GM12878 (cell line): ENCODE measurements at regions not wholly inside any gene's neighbourhood (a gene's known extent, or its start where the extent isn't known, plus 50 kb on each side); places are given as distances from the start of the nearest gene placed in this dataset.

Experiments used
- ATAC-seq: fragments of 200-7000 bp; cut with Tn5 transposase; 3 replicates; pipeline ENCODE4 v1.9.1; 2020; ENCODE audit warnings: mild to moderate bottlenecking, moderate library complexity
- BruUV-seq: library from RNA; stranded (reverse); fragments of 400-500 nt; replicated peaks from 2 replicates; lab custom pipeline; 2021; lab: Mats Ljungman, UMichigan
- CTCF ChIA-PET: fragments of 300-600 bp; sonication (Branson Sonifier 250); formaldehyde crosslinking; extraction: SDS; loops from one replicate; lab custom pipeline; 2021; ENCODE audit warnings: inconsistent platforms; lab: Yijun Ruan, JAX
- POLR2A ChIA-PET: fragments of 350-600 bp; formaldehyde crosslinking; extraction: SDS; loops from one replicate; lab custom pipeline; 2021; ENCODE audit warnings: inconsistent platforms; lab: Charles Lee
- RAD21 ChIA-PET: fragments of 300-600 bp; sonication (Branson Sonifier 250); formaldehyde crosslinking; loops from one replicate; lab custom pipeline; 2023; ENCODE audit warnings: antibody characterized with exemption; ENCODE audit not compliant: unreplicated experiment; lab: Charles Lee
- SMC1A ChIA-PET: fragments of 300-600 bp; sonication (Branson Sonifier 250); formaldehyde crosslinking; loops from one replicate; lab custom pipeline; 2023; ENCODE audit not compliant: unreplicated experiment, uncharacterized antibody; lab: Charles Lee
- DNase-seq: peaks from one replicate; pipeline ENCODE4 v3.0.0-alpha.2; 2011; ENCODE audit warnings: low read depth, low spot score
- FAIRE-seq: peaks from 3 replicates; lab custom pipeline; 2011; peaks lifted over from hg19 to GRCh38; lab: Jason Lieb, UNC
- H2AFZ ChIP-seq: 2 replicates; pipeline ENCODE4 v1.6.0; 2011; ENCODE audit warnings: low read depth, low read length, control low read depth; ENCODE audit not compliant: control insufficient read depth
- H3K27ac ChIP-seq: 2 replicates; pipeline ENCODE4 v1.5.1; 2011; ENCODE audit warnings: control low read depth; ENCODE audit not compliant: control insufficient read depth, insufficient read depth
- H3K27me3 ChIP-seq, 2 experiments: replicated peaks in 1 of 2; 2 replicates each; pipeline versions ENCODE4 v1.6.0 to v1.6.1; 2011; ENCODE audit warnings: low read length in 1 of 2; ENCODE audit not compliant: control insufficient read depth in 2 of 2, insufficient read depth in 2 of 2
- H3K36me3 ChIP-seq, 2 experiments: 2 replicates each; pipeline ENCODE4 v1.5.1; 2011; ENCODE audit warnings: low read length in 1 of 2; ENCODE audit not compliant: control insufficient read depth in 2 of 2, insufficient read depth in 2 of 2
- H3K4me1 ChIP-seq: 2 replicates; pipeline ENCODE4 v1.6.1; 2011; ENCODE audit warnings: mild to moderate bottlenecking, low read length, moderate library complexity, mixed read lengths; ENCODE audit not compliant: control insufficient read depth, insufficient read depth
- H3K4me2 ChIP-seq: 2 replicates; pipeline ENCODE4 v1.6.0; 2011; ENCODE audit warnings: control low read depth; ENCODE audit not compliant: control insufficient read depth, insufficient read depth
- H3K4me3 ChIP-seq: fragments of 200-600 bp; sonication (generic); 2 replicates; pipeline ENCODE4 v1.5.1; 2016
- H3K79me2 ChIP-seq: 2 replicates; pipeline ENCODE4 v1.6.0; 2011; ENCODE audit warnings: low read length; ENCODE audit not compliant: control insufficient read depth, insufficient read depth
- H3K9ac ChIP-seq: 2 replicates; pipeline ENCODE4 v1.8.0; 2011; ENCODE audit warnings: low read length, control low read depth, mixed read lengths; ENCODE audit not compliant: control insufficient read depth, insufficient read depth
- H3K9me3 ChIP-seq: replicated peaks from 3 replicates; pipeline ENCODE4 v1.5.1; 2011; ENCODE audit warnings: mild to moderate bottlenecking, low read length; ENCODE audit not compliant: control insufficient read depth, insufficient read depth
- H4K20me1 ChIP-seq: 2 replicates; pipeline ENCODE4 v1.6.0; 2011; ENCODE audit not compliant: control insufficient read depth, insufficient read depth
- ATF7 ChIP-seq: fragments of 450-650 bp; IDR thresholded peaks from 2 replicates; pipeline ENCODE4 v1.6.1; 2016; ENCODE audit warnings: low read depth, mild to moderate bottlenecking
- BACH1 ChIP-seq: fragments of 450-650 bp; IDR thresholded peaks from 2 replicates; pipeline ENCODE4 v1.6.1; 2017; ENCODE audit warnings: mild to moderate bottlenecking, borderline replicate concordance
- BHLHE40 ChIP-seq, 2 experiments: fragments of 450-650 bp in 1 of 2; IDR thresholded peaks; 2 replicates each; pipeline ENCODE4 v1.6.1; 2011 to 2017; ENCODE audit warnings: low read depth in 2 of 2, borderline replicate concordance in 1 of 2, improper control_type of control experiment in 1 of 2, low read length in 1 of 2, mild to moderate bottlenecking in 1 of 2
- BRCA1 ChIP-seq: IDR thresholded peaks from 2 replicates; pipeline ENCODE4 v1.6.1; 2011; ENCODE audit warnings: low read depth, low read length, improper control_type of control experiment
- CBX3 ChIP-seq: fragments of 200-600 bp; sonication (generic); IDR thresholded peaks from 2 replicates; pipeline ENCODE4 v1.6.1; 2016; ENCODE audit warnings: low read depth, borderline replicate concordance
- CHD2 ChIP-seq: IDR thresholded peaks from 2 replicates; pipeline ENCODE4 v1.6.1; 2011; ENCODE audit warnings: low read depth, low read length, improper control_type of control experiment, borderline replicate concordance
- CREM ChIP-seq: IDR thresholded peaks from 2 replicates; pipeline ENCODE4 v1.6.1; 2014; ENCODE audit warnings: antibody characterized with exemption, low read depth
- HDAC2 ChIP-seq: fragments of 200-600 bp; sonication (generic); IDR thresholded peaks from 2 replicates; pipeline ENCODE4 v1.6.1; 2017
- IRF4 ChIP-seq: IDR thresholded peaks from 2 replicates; pipeline ENCODE4 v1.6.1; 2011; ENCODE audit warnings: low read depth, low read length
- MEF2A ChIP-seq: IDR thresholded peaks from 2 replicates; pipeline ENCODE4 v1.6.1; 2011; ENCODE audit warnings: low read depth, mild to moderate bottlenecking, low read length, moderate library complexity; ENCODE audit not compliant: insufficient read depth
- POLR2AphosphoS5 ChIP-seq: IDR thresholded peaks from 2 replicates; pipeline ENCODE4 v1.6.1; 2011; ENCODE audit warnings: mild to moderate bottlenecking, low read length, inconsistent platforms
- RAD21 ChIP-seq: IDR thresholded peaks from 2 replicates; pipeline ENCODE4 v1.6.1; 2011; ENCODE audit warnings: mild to moderate bottlenecking, low read depth, low read length, moderate library complexity; ENCODE audit not compliant: insufficient read depth
- RB1 ChIP-seq: fragments of 450-650 bp; formaldehyde crosslinking; IDR thresholded peaks from 2 replicates; pipeline ENCODE4 v1.6.1; 2017; ENCODE audit warnings: mild to moderate bottlenecking, borderline replicate concordance
- SMAD1 ChIP-seq: fragments of 450-650 bp; IDR thresholded peaks from 2 replicates; pipeline ENCODE4 v1.6.1; 2018; ENCODE audit warnings: mild to moderate bottlenecking, low read depth; ENCODE audit not compliant: partially characterized antibody
- SREBF1 ChIP-seq: IDR thresholded peaks from 2 replicates; pipeline ENCODE4 v1.6.1; 2012; ENCODE audit warnings: mild to moderate bottlenecking, low read length
- TARDBP ChIP-seq: IDR thresholded peaks from 2 replicates; pipeline ENCODE4 v1.6.1; 2016; ENCODE audit warnings: borderline replicate concordance
- ZNF207 ChIP-seq: fragments of 450-650 bp; IDR thresholded peaks from 2 replicates; pipeline ENCODE4 v1.6.1; 2014; ENCODE audit warnings: antibody characterized with exemption, mild to moderate bottlenecking, borderline replicate concordance
- WGBS: methylation state at CpG from one replicate; pipeline ENCODE4 v1.1.6; 2016; ENCODE audit warnings: low lambda C conversion rate; ENCODE audit not compliant: insufficient replicate concordance, insufficient coverage; ENCODE audit errors: missing lambda C conversion rate; 5-methylcytosine and 5-hydroxymethylcytosine counted together
- in situ Hi-C: fragments of 300-500 bp; cut with MboI; formaldehyde crosslinking; loops from 9 replicates; pipeline ENCODE4 v1.14.3; 2018; ENCODE audit warnings: mixed read lengths
- intact Hi-C: fragments of 100-400 bp; cut with micrococcal nuclease; formaldehyde crosslinking; loops from one replicate; pipeline ENCODE4 v1.14.2; 2022; ENCODE audit not compliant: unreplicated experiment
- TF ChIP-seq, protein P1 (sequence below), 3 experiments: IDR thresholded peaks in 2 of 3; conservative IDR thresholded peaks in 1 of 3; 2 replicates each; pipeline ENCODE4 v1.5.1; 2011; ENCODE audit warnings: low read depth in 3 of 3, low read length in 3 of 3, mild to moderate bottlenecking in 3 of 3, control low read depth in 2 of 3, moderate library complexity in 2 of 3, inconsistent platforms in 1 of 3, mixed read lengths in 1 of 3; ENCODE audit not compliant: control insufficient read depth in 2 of 3, insufficient read depth in 1 of 3; ENCODE audit errors: extremely low read depth in 1 of 3

DNA sequence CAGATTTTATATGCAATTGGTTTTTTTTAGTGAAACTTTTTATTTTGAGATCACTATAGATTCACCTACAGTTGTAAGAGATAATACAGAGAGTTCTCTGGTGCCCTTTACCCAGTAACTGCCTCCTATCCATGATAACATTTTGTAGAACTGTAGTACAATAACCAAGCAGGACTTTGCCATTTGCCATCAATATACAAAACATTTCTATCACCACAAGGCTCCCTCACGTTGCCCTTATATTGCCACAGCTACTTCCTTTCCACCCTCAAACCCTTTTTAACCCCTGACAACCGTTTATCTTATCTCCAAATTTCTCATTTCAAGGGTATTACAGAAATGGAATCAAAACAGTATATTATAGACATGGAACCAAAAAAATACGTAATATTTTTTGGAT is 130.7 kb upstream of the GOLGA6L4 start:
- ChIA-PET SMC1A (no interaction called here), RAD21 (no interaction called here), CTCF (no interaction called here), POLR2A (no interaction called here)
- intact Hi-C loops (no loop called here), in situ Hi-C loops (loop anchor here (25.0 kb wide), 1 partner anchor 432 kb away; no protein-coding TSS in a partner anchor)
- H3K4me1 ChIP-seq = no peaks in the 10 kb centered on the region
- DNase-seq (no peak), ATAC-seq (no peak), FAIRE-seq (no peak)
- H3K9ac ChIP-seq = no peak overlapping the region
- H3K4me3 ChIP-seq = no peak overlapping the region
- no peaks in the 10 kb centered on the region for H3K36me3 ChIP-seq
- WGBS = 50% methylated on average over 3 of the region's 3 CpGs
- H3K27me3 ChIP-seq = no peaks in the 10 kb centered on the region
- no peaks in the 10 kb centered on the region for H3K79me2 ChIP-seq
- H3K4me2 ChIP-seq = no peak overlapping the region
- H2AFZ ChIP-seq = no peak overlapping the region
- H3K27ac ChIP-seq = no peak overlapping the region
- BruUV-seq = no TSS peak
- TF ChIP-seq, protein P1, sequence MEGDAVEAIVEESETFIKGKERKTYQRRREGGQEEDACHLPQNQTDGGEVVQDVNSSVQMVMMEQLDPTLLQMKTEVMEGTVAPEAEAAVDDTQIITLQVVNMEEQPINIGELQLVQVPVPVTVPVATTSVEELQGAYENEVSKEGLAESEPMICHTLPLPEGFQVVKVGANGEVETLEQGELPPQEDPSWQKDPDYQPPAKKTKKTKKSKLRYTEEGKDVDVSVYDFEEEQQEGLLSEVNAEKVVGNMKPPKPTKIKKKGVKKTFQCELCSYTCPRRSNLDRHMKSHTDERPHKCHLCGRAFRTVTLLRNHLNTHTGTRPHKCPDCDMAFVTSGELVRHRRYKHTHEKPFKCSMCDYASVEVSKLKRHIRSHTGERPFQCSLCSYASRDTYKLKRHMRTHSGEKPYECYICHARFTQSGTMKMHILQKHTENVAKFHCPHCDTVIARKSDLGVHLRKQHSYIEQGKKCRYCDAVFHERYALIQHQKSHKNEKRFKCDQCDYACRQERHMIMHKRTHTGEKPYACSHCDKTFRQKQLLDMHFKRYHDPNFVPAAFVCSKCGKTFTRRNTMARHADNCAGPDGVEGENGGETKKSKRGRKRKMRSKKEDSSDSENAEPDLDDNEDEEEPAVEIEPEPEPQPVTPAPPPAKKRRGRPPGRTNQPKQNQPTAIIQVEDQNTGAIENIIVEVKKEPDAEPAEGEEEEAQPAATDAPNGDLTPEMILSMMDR (IDR thresholded peaks at IDR 0.05 in 2 of 3, conservative IDR thresholded peaks at IDR 0.05 in 1 of 3; ENCODE audit: control insufficient read depth in 2 of 3, extremely low read depth in 1 of 3, insufficient read depth in 1 of 3, low read depth in 3 of 3, low read length in 3 of 3) = no peak
- no peak for TF ChIP-seq CREM
- no peak for TF ChIP-seq IRF4
- no peak for TF ChIP-seq BRCA1
- no peak for TF ChIP-seq ATF7
- TF ChIP-seq HDAC2 = no peak
- TF ChIP-seq CHD2 = no peak
- no peak for TF ChIP-seq BACH1
- no peak for TF ChIP-seq ZNF207
- TF ChIP-seq SMAD1 = no peak
- no peak for TF ChIP-seq BHLHE40 (IDR thresholded peaks at IDR 0.05; ENCODE audit: borderline replicate concordance in 1 of 2, low read depth in 2 of 2, low read length in 1 of 2)
- TF ChIP-seq MEF2A = no peak
- TF ChIP-seq SREBF1 = no peak
- TF ChIP-seq RB1 = no peak
- no peak for TF ChIP-seq RAD21
- TF ChIP-seq CBX3 = no peak
- no peak for TF ChIP-seq TARDBP
- TF ChIP-seq POLR2AphosphoS5 = no peak
- H3K9me3 ChIP-seq = no peaks in the 10 kb centered on the region
- no peaks in the 10 kb centered on the region for H4K20me1 ChIP-seq
